T1000 (cell line): ENCODE measurements at regions not wholly inside any gene's neighbourhood (a gene's known extent, or its start where the extent isn't known, plus 50 kb on each side); places are given as distances from the start of the nearest gene placed in this dataset.
"Not testable (repeated sequence)": the region's sequence is repeated elsewhere in the genome, so short reads cannot be mapped to it uniquely, and the experiment has no call there.

Experiments used
- DNase-seq: peaks from one replicate; lab custom pipeline; 2025; ENCODE audit warnings: mixed read lengths; lab: John Stamatoyannopoulos, UW

- DNase-seq, result peak; percentile 49
Measured at GRCh38 chr6:121932076-121932991, 467.1 kb upstream of the HSF2 start.

DNA sequence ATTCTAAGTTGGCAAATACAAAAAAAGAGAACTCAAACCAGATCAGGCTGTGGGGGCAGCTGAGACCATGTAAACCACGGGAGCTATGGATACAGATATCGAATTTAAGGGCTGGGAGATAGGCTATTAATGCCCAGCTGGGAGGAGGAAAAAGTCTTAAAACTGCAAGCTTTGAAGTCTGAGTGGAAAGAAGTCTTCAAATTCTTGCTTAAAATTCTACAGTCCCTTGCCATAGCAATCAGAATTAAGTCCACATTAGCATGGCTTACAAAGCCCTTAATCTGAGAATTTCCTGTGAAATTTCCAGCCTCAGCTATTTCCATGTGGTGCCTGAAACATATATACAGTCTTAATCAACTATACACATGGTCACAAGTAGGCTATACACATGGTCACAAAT is 465.0 kb upstream of the HSF2 start:
- DNase-seq, result no peak

DNA sequence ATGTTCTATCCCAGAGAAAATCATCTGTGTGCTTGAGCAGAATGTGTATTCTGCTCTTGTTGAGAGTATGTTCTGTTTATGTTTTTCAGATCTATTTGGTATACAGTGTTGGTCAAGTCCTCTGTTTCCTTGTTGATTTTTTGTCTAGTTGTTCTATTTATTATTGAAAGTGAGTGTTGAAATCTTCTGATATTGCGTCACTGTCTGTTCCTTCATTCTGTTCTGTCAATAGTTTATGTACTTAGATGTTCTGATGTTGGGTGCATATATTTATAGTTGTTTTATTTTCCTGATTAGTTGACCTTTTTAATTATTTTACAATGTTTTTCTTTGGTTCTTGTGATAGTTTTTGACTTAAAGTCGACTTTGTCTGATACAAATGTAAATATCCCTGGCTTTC is 458.7 kb upstream of the HSF2 start:
- no peak for DNase-seq

GRCh38 chr6:121944354-121944753 is 455.1 kb upstream of the HSF2 start:
- no peak for DNase-seq

DNA sequence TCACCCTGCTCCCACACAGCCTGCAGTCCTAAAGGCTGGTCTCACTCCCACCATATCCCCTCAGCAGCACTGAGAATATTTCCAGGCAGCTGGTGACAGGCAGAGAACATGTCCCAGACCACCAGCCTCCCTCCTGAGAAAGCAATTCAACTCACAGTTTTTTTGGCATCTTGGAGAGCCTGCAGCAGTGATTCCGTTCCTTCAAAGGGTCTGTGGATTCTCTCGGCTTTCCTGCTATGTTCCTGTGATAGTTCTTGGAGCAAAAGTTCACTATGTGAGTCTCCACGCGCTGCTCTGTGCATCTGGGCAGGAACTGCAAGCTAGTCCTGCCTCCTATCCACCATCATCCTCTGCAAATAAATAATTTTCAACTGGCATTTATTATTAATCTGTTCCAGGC is 448.3 kb upstream of the HSF2 start:
- DNase-seq, result no peak

GRCh38 chr6:121951918-121952379 is 447.5 kb upstream of the HSF2 start:
- DNase-seq, result peak; percentile 32

DNA sequence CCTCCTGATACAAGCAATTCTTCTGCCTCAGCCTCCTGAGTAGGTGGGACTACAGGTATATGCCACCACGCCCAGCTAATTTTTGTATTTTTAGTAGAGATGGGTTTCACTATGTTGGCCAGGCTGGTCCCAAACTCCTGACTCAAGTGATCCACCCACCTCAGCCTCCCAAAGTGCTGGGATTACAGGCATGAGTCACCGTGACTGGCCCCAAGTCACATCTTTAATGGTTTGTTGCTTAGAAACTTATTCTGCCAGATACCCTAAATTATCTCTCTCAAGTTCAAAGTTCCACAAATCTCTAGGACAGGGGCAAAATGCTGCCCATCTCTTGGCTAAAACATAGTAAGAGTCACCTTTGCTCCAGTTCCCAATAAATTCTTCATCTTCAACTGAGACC is 444.1 kb upstream of the HSF2 start:
- not testable (repeated sequence) for DNase-seq

- no peak for DNase-seq
Measured at GRCh38 chr6:121956782-121957181, 442.7 kb upstream of the HSF2 start.

DNA sequence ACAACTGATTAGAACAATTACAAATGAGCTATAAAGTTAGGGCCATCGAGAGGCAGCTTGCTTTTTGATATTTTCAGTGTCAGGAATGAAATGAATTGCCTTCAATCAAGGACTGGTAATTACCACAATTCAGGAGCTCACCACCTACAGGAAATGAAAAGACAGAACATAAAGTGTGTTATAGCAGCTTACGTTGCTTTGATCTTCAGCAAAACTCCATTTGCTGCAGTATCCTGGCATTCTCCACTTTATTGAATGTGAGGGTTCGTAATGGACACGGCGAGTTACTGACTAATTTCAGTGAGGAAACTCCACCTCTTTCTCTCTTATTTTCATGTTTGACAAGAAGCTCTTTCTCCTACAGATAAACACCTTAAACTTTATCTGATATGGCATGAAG is 440.0 kb upstream of the HSF2 start:
- no peak for DNase-seq

DNA sequence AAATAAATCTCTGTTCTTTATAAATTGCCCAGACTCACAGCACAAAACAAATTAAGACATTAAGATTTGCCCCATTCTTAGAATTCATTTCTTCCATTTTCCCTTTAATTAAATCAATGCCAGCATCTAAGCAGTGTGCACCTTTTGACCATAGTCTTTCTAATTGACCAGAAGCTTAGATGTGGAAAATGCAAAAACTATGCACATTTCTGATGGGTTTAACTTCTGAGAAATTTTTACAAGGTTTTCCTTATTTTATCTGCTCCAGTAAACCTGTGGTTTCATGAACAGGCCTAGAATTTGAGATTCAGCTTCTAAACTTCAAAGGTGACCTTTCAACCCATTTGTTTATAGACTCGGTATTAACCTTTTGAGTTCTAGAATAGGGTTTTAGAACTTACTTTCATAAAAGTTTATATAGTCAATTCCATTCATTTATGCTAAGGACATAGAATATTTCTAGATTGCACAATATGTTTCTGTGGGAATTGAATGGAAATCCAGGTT is 437.8 kb upstream of the HSF2 start:
- DNase-seq, result no peak

DNA sequence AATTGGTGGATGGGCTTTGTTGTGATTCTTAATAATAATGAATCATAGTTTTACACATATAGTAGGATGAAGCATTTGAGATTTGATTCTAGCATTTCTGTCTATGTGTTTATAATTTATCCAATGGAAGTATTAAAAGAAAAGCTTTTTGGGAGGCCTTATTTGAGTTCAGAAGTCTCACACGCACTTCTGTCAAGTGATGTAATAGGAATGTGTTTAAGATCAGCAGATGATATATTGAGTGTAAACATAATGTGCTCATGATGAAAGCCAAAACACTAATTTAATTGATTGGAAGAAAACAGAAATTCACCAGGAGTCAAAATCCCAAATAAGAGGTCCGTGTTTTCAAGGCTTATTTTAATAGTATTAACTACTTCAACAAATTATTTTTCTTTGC is 435.6 kb upstream of the HSF2 start:
- DNase-seq, result no peak

- no peak for DNase-seq
Measured at GRCh38 chr6:121965739-121966138, 433.7 kb upstream of the HSF2 start.

DNA sequence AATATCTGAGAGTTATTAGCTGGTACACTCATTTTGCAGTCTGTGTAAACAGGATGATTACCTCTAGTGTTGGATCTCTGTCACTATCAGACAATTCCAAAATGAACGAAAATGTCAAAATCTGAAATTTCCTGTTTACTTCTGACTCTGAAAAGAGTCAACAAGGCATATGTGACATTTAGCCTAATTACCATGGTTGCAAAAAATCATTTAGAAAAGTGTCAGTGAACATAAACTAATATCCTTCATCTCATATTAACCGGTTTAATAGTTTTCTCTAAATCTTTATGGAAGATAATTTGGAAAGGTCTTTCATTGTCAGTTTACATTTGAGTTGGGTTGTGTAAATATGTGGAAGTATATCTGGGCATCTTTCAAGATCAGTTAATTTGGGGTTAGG is 431.8 kb upstream of the HSF2 start:
- no peak for DNase-seq

GRCh38 chr6:121971931-121972335 is 427.5 kb upstream of the HSF2 start:
- DNase-seq, result no peak

GRCh38 chr6:121984956-121985355 is 414.5 kb upstream of the HSF2 start:
- no peak for DNase-seq

- DNase-seq, result no peak
Measured at GRCh38 chr6:121993362-121993761, 406.1 kb upstream of the HSF2 start.

- no peak for DNase-seq
Measured at GRCh38 chr6:121994919-121995318, 404.5 kb upstream of the HSF2 start.

- no peak for DNase-seq
Measured at GRCh38 chr6:121998631-121999030, 400.8 kb upstream of the HSF2 start.

DNA sequence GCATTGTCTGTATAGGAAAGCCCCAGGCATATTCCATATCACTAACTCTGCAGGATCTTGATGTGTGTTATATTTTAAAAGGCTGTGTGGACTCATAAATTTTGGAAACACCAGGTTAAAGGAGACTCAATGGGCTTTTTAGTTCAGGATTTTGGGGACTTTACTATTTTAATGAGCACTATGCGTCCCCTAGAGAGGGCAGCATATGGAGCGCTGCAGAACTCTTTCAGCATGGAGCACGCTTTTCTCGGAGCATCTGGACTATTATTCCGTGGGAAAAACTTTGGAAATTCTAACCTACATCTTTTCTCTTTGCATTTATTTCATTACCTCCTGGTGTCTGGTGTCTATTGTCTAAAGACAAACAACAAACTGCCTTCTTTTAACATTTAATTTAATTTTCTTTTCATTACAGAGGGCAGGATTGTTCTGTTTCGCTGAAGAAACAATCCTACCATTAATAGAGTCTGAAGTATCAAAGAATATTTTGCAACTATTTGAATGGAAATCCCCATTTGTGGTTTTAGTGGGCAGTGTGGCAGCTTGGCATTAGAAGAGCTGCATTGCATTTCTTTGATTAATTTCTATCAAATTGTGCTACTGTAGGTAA is 399.9 kb upstream of the HSF2 start:
- DNase-seq, result no peak

DNA sequence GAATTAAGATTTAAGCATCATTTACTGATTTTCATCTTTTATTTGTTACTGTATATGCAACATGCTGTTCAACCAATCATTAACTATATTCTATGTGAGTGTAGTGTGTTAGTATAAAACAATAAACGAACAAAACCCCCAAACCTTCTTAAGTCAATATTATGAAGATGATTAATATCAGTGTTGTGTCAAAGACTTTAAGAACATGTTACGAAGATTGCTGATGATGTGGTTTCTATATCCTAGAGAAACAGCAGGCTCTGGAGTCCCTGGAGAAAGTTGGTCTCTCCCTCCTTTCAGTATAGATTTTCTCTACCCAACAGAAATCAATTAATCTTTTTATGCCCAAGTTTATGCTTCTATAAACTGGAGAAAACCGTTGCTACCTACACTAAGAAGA is 393.8 kb upstream of the HSF2 start:
- DNase-seq, result no peak

- DNase-seq, result no peak
Measured at GRCh38 chr6:122007339-122007738, 392.1 kb upstream of the HSF2 start.

DNA sequence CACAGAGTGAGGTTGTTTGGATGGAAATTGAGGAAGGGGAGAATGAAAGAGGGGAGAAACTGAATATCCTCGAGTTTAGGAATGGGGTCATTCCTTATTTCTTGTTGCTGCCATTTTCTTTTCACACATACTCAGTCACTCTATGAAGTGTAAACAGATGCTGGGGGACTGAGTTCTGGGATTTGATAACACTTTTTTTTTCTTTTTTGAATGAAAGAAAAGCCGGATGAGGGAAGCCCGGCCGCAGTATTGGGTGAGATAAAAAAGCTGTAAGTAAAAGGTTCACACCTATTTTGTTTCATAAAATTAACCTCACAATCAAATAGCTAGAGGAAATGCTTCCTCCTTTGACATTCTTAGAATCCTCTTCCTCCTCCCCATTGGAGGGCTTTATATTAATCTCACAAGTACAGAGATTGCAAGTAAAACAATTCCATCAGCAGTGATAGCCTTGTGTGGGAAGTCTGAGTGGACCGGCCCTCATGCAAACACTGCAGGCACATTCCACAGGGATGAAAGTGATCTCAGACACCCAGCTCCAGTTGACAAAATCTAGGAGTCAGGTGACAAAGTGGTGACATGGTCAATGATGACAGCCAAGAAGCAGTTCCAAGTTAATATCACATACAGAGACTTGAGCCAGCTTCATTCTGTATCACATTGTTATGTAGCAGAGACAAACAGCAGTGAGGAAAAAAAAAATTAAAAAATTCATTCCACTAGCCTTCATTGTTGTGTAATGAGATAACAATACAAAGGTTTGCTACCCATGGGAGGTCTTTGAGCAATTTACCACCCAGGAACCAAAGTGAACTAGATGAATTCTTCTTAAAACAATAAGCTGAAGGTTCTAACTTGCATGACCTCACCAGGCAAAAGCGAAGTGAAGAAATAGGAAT is 391.1 kb upstream of the HSF2 start:
- DNase-seq, result no peak
